HepG2 (cell line): ENCODE measurements at regions not wholly inside any gene's neighbourhood (a gene's known extent, or its start where the extent isn't known, plus 50 kb on each side); places are given as distances from the start of the nearest gene placed in this dataset.

Experiments used
- AGO2 ChIP-seq: fragments of 200-400 bp; formaldehyde crosslinking; optimal IDR thresholded peaks from 2 replicates; pipeline ENCODE3; 2017; ENCODE audit warnings: mild to moderate bottlenecking, low read depth, low read length, moderate library complexity
- AHR ChIP-seq: IDR thresholded peaks from 2 replicates; pipeline ENCODE4 v1.6.1; 2018; ENCODE audit warnings: missing genetic modification reagents, missing compliant biosample characterization
- BCL6 ChIP-seq: IDR thresholded peaks from 2 replicates; pipeline ENCODE4 v1.6.1; 2016; ENCODE audit warnings: missing genetic modification reagents, missing compliant biosample characterization
- BORCS8-MEF2B ChIP-seq: sonication (generic); formaldehyde crosslinking; IDR thresholded peaks from 2 replicates; pipeline ENCODE4 v1.8.0; 2022; ENCODE audit warnings: mild to moderate bottlenecking, missing genetic modification reagents
- HINFP ChIP-seq: sonication (generic); formaldehyde crosslinking; IDR thresholded peaks from 2 replicates; pipeline ENCODE4 v1.4.0; 2020; ENCODE audit warnings: low read depth, mild to moderate bottlenecking, missing genetic modification reagents
- HOXA7 ChIP-seq: sonication (generic); formaldehyde crosslinking; IDR thresholded peaks from 2 replicates; pipeline ENCODE4 v1.8.1; 2022; ENCODE audit warnings: mild to moderate bottlenecking, missing genetic modification reagents, moderate library complexity
- IKZF4 ChIP-seq: sonication (generic); formaldehyde crosslinking; IDR thresholded peaks from 2 replicates; pipeline ENCODE4 v1.5.1; 2020; ENCODE audit warnings: borderline replicate concordance, mild to moderate bottlenecking, low read depth, missing genetic modification reagents; ENCODE audit errors: not compliant biosample characterization
- JUND ChIP-seq: sonication (generic); formaldehyde crosslinking; IDR thresholded peaks from 2 replicates; pipeline ENCODE4 v1.8.0; 2022; ENCODE audit warnings: mild to moderate bottlenecking, missing genetic modification reagents
- MTF1 ChIP-seq: sonication (generic); formaldehyde crosslinking; IDR thresholded peaks from 2 replicates; pipeline ENCODE4 v1.5.0; 2020; ENCODE audit warnings: missing genetic modification reagents
- POLR2A ChIP-seq, 2 experiments: IDR thresholded peaks; 2 replicates each; pipeline ENCODE4 v1.6.1; 2011; ENCODE audit warnings: low read depth in 2 of 2, low read length in 2 of 2, mild to moderate bottlenecking in 1 of 2, moderate library complexity in 1 of 2; ENCODE audit not compliant: insufficient read depth in 1 of 2
- SETDB1 ChIP-seq: sonication (generic); formaldehyde crosslinking; IDR thresholded peaks from 2 replicates; pipeline ENCODE4 v1.5.1; 2020; ENCODE audit warnings: missing genetic modification reagents, mild to moderate bottlenecking, borderline replicate concordance
- SRF ChIP-seq: IDR thresholded peaks from 2 replicates; pipeline ENCODE4 v1.6.1; 2011; ENCODE audit warnings: mild to moderate bottlenecking, low read depth, low read length, moderate library complexity
- SRSF9 ChIP-seq: fragments of 200-400 bp; formaldehyde crosslinking; IDR thresholded peaks from 2 replicates; pipeline ENCODE4 v1.6.1; 2018; ENCODE audit warnings: borderline replicate concordance, mild to moderate bottlenecking, low read depth, low read length; ENCODE audit not compliant: insufficient read depth, poor library complexity, severe bottlenecking
- SYNCRIP ChIP-seq: fragments of 200-400 bp; formaldehyde crosslinking; IDR thresholded peaks from 2 replicates; pipeline ENCODE4 v1.6.1; 2018; ENCODE audit warnings: mild to moderate bottlenecking, low read depth, low read length; ENCODE audit not compliant: insufficient read depth
- WIZ ChIP-seq: sonication (generic); formaldehyde crosslinking; IDR thresholded peaks from 2 replicates; pipeline ENCODE4 v1.5.1; 2020; ENCODE audit warnings: mild to moderate bottlenecking, missing genetic modification reagents
- ZNF33B ChIP-seq: sonication (generic); formaldehyde crosslinking; IDR thresholded peaks from 2 replicates; pipeline ENCODE4 v1.5.1; 2020; ENCODE audit warnings: mild to moderate bottlenecking, missing genetic modification reagents
- ZNF577 ChIP-seq: sonication (generic); formaldehyde crosslinking; IDR thresholded peaks from 2 replicates; pipeline ENCODE4 v1.4.0; 2020; ENCODE audit warnings: mild to moderate bottlenecking, low read depth, missing genetic modification reagents, borderline replicate concordance
- ZNF616 ChIP-seq: sonication (generic); formaldehyde crosslinking; IDR thresholded peaks from 2 replicates; pipeline ENCODE4 v1.5.0; 2020; ENCODE audit warnings: low read depth, mild to moderate bottlenecking, missing genetic modification reagents
- ZNF672 ChIP-seq: sonication (generic); formaldehyde crosslinking; IDR thresholded peaks from 2 replicates; pipeline ENCODE4 v1.8.1; 2022; ENCODE audit warnings: missing genetic modification reagents
- TF ChIP-seq, protein P1 (sequence below): sonication (generic); formaldehyde crosslinking; IDR thresholded peaks from 2 replicates; pipeline ENCODE4 v1.8.0; 2022; ENCODE audit warnings: mild to moderate bottlenecking, missing genetic modification reagents, moderate library complexity
- TF ChIP-seq, protein P2 (sequence below): IDR thresholded peaks from 2 replicates; pipeline ENCODE4 v1.6.1; 2016; ENCODE audit warnings: missing genetic modification reagents, missing compliant biosample characterization
- TF ChIP-seq, protein P3 (sequence below): sonication (generic); formaldehyde crosslinking; IDR thresholded peaks from 2 replicates; pipeline ENCODE4 v1.4.0; 2020; ENCODE audit warnings: missing genetic modification reagents
- TF ChIP-seq, protein P4 (sequence below): IDR thresholded peaks from 2 replicates; pipeline ENCODE4 v1.6.1; 2016; ENCODE audit warnings: missing biosample characterization, missing genetic modification reagents, low read depth

GRCh38 chr12:92070864-92071445 lies 74.7 kb downstream of the BTG1 start (continued):
- TF ChIP-seq SRSF9, result no peak
- no peak for TF ChIP-seq IKZF4 (CRISPR knock-in tag)
- TF ChIP-seq SRF, result no peak
- no peak for TF ChIP-seq BORCS8-MEF2B (CRISPR knock-in tag)
- TF ChIP-seq POLR2A (IDR thresholded peaks at IDR 0.05; ENCODE audit: insufficient read depth in 1 of 2, low read depth in 2 of 2, low read length in 2 of 2), result no peak
- TF ChIP-seq SYNCRIP, result no peak
- no peak for TF ChIP-seq AGO2
- no peak for TF ChIP-seq ZNF33B (CRISPR knock-in tag)
- TF ChIP-seq, protein P1, sequence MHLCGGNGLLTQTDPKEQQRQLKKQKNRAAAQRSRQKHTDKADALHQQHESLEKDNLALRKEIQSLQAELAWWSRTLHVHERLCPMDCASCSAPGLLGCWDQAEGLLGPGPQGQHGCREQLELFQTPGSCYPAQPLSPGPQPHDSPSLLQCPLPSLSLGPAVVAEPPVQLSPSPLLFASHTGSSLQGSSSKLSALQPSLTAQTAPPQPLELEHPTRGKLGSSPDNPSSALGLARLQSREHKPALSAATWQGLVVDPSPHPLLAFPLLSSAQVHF (CRISPR knock-in tag), result 0 out of 2 replicates have a peak, but pooled peaks have one; percentile 22
- peak; percentile 49; the same call in 1 of the 2 replicates for TF ChIP-seq JUND (CRISPR knock-in tag)
- no peak for TF ChIP-seq HOXA7
- TF ChIP-seq ZNF616 (CRISPR knock-in tag), result no peak
- no peak for TF ChIP-seq HINFP (CRISPR knock-in tag)
- TF ChIP-seq, protein P2, sequence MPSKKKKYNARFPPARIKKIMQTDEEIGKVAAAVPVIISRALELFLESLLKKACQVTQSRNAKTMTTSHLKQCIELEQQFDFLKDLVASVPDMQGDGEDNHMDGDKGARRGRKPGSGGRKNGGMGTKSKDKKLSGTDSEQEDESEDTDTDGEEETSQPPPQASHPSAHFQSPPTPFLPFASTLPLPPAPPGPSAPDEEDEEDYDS (CRISPR knock-in tag), result peak; percentile 69
- TF ChIP-seq ZNF672 (CRISPR knock-in tag), result no peak
- TF ChIP-seq ZNF577 (CRISPR knock-in tag), result no peak
- TF ChIP-seq BCL6 (CRISPR knock-in tag), result peak; percentile 95
- TF ChIP-seq MTF1 (CRISPR knock-in tag), result no peak
- TF ChIP-seq, protein P3, sequence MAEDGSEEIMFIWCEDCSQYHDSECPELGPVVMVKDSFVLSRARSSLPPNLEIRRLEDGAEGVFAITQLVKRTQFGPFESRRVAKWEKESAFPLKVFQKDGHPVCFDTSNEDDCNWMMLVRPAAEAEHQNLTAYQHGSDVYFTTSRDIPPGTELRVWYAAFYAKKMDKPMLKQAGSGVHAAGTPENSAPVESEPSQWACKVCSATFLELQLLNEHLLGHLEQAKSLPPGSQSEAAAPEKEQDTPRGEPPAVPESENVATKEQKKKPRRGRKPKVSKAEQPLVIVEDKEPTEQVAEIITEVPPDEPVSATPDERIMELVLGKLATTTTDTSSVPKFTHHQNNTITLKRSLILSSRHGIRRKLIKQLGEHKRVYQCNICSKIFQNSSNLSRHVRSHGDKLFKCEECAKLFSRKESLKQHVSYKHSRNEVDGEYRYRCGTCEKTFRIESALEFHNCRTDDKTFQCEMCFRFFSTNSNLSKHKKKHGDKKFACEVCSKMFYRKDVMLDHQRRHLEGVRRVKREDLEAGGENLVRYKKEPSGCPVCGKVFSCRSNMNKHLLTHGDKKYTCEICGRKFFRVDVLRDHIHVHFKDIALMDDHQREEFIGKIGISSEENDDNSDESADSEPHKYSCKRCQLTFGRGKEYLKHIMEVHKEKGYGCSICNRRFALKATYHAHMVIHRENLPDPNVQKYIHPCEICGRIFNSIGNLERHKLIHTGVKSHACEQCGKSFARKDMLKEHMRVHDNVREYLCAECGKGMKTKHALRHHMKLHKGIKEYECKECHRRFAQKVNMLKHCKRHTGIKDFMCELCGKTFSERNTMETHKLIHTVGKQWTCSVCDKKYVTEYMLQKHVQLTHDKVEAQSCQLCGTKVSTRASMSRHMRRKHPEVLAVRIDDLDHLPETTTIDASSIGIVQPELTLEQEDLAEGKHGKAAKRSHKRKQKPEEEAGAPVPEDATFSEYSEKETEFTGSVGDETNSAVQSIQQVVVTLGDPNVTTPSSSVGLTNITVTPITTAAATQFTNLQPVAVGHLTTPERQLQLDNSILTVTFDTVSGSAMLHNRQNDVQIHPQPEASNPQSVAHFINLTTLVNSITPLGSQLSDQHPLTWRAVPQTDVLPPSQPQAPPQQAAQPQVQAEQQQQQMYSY, result no peak
- 0 out of 2 replicates have a peak, but pooled peaks have one; percentile 29 for TF ChIP-seq WIZ (CRISPR knock-in tag)
- TF ChIP-seq SETDB1 (CRISPR knock-in tag), result no peak
- TF ChIP-seq AHR (CRISPR knock-in tag), result no peak; the same call in 1 of the 2 replicates
- TF ChIP-seq, protein P4, sequence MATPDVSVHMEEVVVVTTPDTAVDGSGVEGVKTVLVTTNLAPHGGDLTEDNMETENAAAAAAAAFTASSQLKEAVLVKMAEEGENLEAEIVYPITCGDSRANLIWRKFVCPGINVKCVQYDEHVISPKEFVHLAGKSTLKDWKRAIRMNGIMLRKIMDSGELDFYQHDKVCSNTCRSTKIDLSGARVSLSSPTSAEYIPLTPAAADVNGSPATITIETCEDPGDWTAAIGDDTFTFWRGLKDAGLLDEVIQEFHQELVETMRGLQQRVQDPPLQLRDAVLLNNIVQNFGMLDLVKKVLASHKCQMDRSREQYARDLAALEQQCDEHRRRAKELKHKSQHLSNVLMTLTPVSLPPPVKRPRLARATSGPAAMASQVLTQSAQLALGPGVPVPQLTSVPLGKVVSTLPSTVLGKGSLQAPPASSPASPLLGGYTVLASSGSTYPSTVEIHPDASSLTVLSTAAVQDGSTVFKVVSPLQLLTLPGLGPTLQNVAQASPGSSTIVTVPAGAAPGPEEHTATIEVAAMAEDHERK (CRISPR knock-in tag), result peak; percentile 43; the same call in 1 of the 2 replicates
